ENCODE measurements at regions not wholly inside any gene's neighbourhood (a gene's known extent, or its start where the extent isn't known, plus 50 kb on each side); places are given as distances from the start of the nearest gene placed in this dataset.

DNA sequence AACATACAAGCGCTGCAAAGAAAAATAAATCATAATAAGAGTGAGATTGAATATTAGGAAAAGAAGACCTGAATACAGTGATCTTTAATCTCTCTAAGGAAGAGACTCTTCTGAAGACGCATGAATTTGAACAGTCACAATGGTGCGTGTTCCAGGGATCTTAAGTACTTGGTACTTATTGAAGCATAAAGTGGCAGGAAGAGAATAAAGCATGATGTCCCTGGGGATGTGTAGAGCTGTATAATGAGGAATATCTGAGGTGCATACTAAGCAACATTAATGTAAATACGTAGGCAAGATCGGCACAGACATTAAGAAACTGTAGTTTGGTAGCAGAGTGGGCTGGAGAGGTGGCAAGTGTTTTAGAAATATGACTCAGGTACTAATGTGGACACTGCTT lies 246.2 kb upstream of the MCTP2 start:
- Histone ChIP-seq H3K36me3 (no peaks in the 10 kb centered on the region), H3K27me3 (no peaks in the 10 kb centered on the region), H3K9me3 (no peaks in the 10 kb centered on the region), H3K4me3 (no peak overlapping the region), H3K27ac (no peak overlapping the region), H3K9ac (ENCODE audit: low read depth in 2 of 2, low read length in 2 of 2) (no peak overlapping the region), H3K4me1 (no peaks in the 10 kb centered on the region)
- TF ChIP-seq, protein P1, sequence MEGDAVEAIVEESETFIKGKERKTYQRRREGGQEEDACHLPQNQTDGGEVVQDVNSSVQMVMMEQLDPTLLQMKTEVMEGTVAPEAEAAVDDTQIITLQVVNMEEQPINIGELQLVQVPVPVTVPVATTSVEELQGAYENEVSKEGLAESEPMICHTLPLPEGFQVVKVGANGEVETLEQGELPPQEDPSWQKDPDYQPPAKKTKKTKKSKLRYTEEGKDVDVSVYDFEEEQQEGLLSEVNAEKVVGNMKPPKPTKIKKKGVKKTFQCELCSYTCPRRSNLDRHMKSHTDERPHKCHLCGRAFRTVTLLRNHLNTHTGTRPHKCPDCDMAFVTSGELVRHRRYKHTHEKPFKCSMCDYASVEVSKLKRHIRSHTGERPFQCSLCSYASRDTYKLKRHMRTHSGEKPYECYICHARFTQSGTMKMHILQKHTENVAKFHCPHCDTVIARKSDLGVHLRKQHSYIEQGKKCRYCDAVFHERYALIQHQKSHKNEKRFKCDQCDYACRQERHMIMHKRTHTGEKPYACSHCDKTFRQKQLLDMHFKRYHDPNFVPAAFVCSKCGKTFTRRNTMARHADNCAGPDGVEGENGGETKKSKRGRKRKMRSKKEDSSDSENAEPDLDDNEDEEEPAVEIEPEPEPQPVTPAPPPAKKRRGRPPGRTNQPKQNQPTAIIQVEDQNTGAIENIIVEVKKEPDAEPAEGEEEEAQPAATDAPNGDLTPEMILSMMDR (IDR thresholded peaks at IDR 0.05), result no peak
- intact Hi-C loops (cut with DNase I), result no loop called here
- no peak for DNase-seq

DNA sequence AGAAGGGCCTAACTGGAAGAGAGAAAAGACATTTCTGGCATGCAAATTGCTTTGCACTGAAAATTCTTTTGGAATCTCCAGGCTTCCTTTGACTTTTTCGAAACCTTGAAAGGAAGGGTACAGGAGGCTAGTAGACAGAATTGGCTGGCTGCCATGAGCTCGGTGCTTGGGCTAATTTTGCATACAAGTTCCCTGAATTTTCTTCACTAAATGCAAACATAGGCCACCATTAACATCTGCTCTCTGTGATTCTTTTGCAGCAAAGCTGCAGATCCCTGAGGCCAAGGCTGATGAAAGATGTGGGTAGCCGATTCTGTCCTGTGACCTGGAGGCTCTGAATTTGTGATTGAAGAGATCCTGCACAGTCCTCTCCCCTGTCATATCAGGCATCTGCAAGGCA lies 247.8 kb upstream of the MCTP2 start:
- intact Hi-C loops (cut with DNase I), result no loop called here
- Histone ChIP-seq H3K9ac (ENCODE audit: low read depth in 2 of 2, low read length in 2 of 2) (no peak overlapping the region), H3K4me3 (no peak overlapping the region), H3K4me1 (no peaks in the 10 kb centered on the region), H3K27ac (no peak overlapping the region), H3K36me3 (no peaks in the 10 kb centered on the region), H3K27me3 (no peaks in the 10 kb centered on the region), H3K9me3 (no peaks in the 10 kb centered on the region)
- TF ChIP-seq, protein P1 (IDR thresholded peaks at IDR 0.05), result no peak
- no peak for DNase-seq

DNA sequence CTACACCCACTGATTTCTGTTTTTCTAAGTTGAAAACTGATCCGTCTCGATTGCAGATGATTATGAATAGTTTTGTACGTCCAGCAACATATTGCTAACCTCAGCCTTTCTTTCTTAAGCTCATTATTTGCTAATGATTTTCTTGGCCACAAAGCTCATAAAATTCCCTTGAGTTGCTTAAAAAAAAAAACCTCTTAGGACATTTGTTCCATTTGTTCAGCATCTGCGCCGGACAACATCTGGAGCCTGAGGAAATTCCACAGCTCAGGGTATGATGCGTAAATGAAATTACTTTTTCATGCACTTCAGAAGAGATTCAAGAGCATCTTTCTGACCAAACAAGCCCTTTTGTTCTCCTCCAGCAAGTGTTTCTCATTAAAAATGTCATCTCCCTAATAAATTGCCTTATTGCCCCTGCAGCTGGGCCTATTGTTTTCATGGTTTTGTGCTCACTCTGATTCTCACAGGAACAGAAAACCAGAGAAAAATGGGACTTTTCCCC lies 249.1 kb upstream of the MCTP2 start:
- no peaks in the 10 kb centered on the region for H3K4me1 ChIP-seq
- no peaks in the 10 kb centered on the region for H3K27me3 ChIP-seq
- H3K4me3 ChIP-seq, result no peak overlapping the region
- H3K36me3 ChIP-seq, result no peaks in the 10 kb centered on the region
- no peak overlapping the region for H3K27ac ChIP-seq
- intact Hi-C loops (cut with DNase I), result no loop called here
- DNase-seq, result no peak
- H3K9me3 ChIP-seq, result no peaks in the 10 kb centered on the region
- H3K9ac ChIP-seq (ENCODE audit: low read depth in 2 of 2, low read length in 2 of 2), result no peak overlapping the region
- TF ChIP-seq, protein P1 (IDR thresholded peaks at IDR 0.05), result no peak

DNA sequence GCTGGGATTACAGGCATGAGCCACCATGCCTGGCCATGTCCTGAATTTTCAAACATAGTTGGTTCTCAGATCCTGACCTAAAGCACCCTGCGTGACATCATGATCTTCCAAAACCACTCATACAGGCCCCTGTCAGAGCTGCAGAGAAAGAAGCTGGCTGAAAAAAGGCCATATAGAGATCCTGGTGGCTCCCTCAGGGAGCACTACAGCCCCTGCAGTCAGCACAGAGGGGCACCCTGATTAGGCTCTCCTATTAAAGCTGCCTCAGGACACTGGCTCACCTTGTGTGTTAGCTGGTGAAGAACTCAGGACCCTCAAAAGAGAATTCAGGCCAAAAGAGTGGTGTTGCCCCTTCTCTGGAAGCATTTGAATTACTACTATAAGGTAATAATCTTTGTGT lies 249.7 kb upstream of the MCTP2 start:
- intact Hi-C loops (cut with DNase I), result no loop called here
- no peaks in the 10 kb centered on the region for H3K27me3 ChIP-seq
- no peak overlapping the region for H3K27ac ChIP-seq

DNA sequence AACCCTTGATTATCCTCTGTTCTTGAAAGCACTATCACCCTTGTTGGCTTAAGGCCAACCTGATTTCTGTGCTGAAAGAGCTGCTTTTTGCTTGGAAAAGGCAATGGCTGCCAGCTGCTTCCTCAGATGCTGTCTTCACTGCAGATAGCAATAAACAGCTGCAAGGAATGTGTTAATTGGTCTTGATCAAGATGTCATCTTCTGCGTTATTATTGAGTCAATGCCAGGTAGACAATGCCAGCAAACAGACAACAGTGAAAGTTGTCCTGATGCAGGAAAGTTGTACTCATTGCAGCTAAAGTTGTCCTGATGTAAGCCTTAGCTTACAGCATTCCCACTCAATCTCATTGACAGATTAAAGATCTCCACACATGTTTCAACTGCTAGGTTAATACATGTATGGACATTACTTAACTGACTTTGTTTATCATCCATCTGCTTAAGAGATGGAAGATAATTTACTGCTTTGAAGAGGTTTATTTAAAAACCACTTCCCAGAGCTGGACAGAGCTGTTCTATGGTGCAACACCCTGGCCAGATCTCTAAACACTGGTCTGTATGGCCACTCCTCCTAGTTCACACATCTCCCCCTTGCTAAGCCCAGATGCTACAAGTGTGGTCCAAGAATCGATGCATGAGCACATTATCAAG lies 251.0 kb upstream of the MCTP2 start:
- intact Hi-C loops (cut with DNase I), result no loop called here
- Histone ChIP-seq H3K4me3 (no peak overlapping the region), H3K27ac (no peak overlapping the region), H3K4me1 (no peaks in the 10 kb centered on the region), H3K9ac (ENCODE audit: low read depth in 2 of 2, low read length in 2 of 2) (no peak overlapping the region), H3K27me3 (no peaks in the 10 kb centered on the region), H3K36me3 (no peaks in the 10 kb centered on the region), H3K9me3 (no peaks in the 10 kb centered on the region)
- TF ChIP-seq, protein P1 (IDR thresholded peaks at IDR 0.05), result no peak
- no peak for DNase-seq

More for the DNA sequence above, 249.7 kb upstream of the MCTP2 start:
- Histone ChIP-seq H3K4me1 (no peaks in the 10 kb centered on the region), H3K36me3 (no peaks in the 10 kb centered on the region), H3K4me3 (no peak overlapping the region), H3K9ac (ENCODE audit: low read depth in 2 of 2, low read length in 2 of 2) (no peak overlapping the region), H3K9me3 (no peaks in the 10 kb centered on the region)
- no peak for DNase-seq
- TF ChIP-seq, protein P1 (IDR thresholded peaks at IDR 0.05), result no peak
